ENCODE measurements at regions not wholly inside any gene's neighbourhood (a gene's known extent, or its start where the extent isn't known, plus 50 kb on each side); places are given as distances from the start of the nearest gene placed in this dataset.

DNA sequence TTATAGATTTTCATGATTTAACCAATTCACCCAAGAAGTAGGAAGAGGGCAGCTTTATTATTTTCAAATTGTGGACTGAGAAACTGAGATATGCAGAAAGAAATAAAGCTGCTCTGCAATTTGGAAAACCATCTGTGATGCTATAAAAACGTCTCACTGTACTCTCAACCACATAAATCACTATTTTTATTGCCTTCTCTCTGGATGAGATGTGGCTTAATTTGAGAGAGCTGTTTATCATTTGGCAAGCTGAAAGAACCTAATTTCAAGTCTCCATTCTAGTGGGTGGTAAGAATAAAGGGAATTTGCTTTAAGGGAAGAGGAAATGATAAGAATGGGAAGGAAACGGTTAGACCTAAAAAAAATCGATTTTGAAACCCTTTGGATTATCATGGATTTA, 49.9 kb upstream of the CYP1B1 start:
- no peak for TF ChIP-seq CTCF (conservative IDR thresholded peaks at IDR 0.05; ENCODE audit: low read depth, low read length)
- H2AFZ ChIP-seq (ENCODE audit: low read depth) = no peak overlapping the region
- H3K4me1 ChIP-seq (ENCODE audit: low read depth, poor library complexity, severe bottlenecking) = no peaks in the 10 kb centered on the region
- H3K4me2 ChIP-seq = no peak overlapping the region
- no peaks in the 10 kb centered on the region for H3K36me3 ChIP-seq (ENCODE audit: insufficient read depth)
- no peaks in the 10 kb centered on the region for H3K79me2 ChIP-seq (ENCODE audit: insufficient read depth, low read depth)
- no peaks in the 10 kb centered on the region for H4K20me1 ChIP-seq (ENCODE audit: insufficient read depth)
- H3K4me3 ChIP-seq (IDR thresholded peaks at IDR 0.05; ENCODE audit: insufficient read depth, low read depth, low read length) = no peak overlapping the region
- no peaks in the 10 kb centered on the region for H3K27me3 ChIP-seq (ENCODE audit: insufficient read depth, low read depth)
- H3K9ac ChIP-seq = no peak overlapping the region
- H3K27ac ChIP-seq = no peak overlapping the region
